DOHH2 (cell line): ENCODE measurements at regions not wholly inside any gene's neighbourhood (a gene's known extent, or its start where the extent isn't known, plus 50 kb on each side); places are given as distances from the start of the nearest gene placed in this dataset.

ENCODE experiments used
- EZH2phosphoT487 ChIP-seq: fragments of 200-600 bp; sonication (generic); IDR thresholded peaks from 2 replicates; pipeline ENCODE4 v1.6.1; 2017; ENCODE audit warnings: borderline replicate concordance, mild to moderate bottlenecking, antibody characterized with exemption, low read length, moderate library complexity, mixed read lengths
- TF ChIP-seq, protein P1 (sequence below): fragments of 200-600 bp; sonication (generic); IDR thresholded peaks from one replicate; pipeline ENCODE4 v1.5.1; 2014; ENCODE audit warnings: antibody characterized with exemption, mild to moderate bottlenecking, low read depth, low read length; ENCODE audit not compliant: poor library complexity, severe bottlenecking

DNA sequence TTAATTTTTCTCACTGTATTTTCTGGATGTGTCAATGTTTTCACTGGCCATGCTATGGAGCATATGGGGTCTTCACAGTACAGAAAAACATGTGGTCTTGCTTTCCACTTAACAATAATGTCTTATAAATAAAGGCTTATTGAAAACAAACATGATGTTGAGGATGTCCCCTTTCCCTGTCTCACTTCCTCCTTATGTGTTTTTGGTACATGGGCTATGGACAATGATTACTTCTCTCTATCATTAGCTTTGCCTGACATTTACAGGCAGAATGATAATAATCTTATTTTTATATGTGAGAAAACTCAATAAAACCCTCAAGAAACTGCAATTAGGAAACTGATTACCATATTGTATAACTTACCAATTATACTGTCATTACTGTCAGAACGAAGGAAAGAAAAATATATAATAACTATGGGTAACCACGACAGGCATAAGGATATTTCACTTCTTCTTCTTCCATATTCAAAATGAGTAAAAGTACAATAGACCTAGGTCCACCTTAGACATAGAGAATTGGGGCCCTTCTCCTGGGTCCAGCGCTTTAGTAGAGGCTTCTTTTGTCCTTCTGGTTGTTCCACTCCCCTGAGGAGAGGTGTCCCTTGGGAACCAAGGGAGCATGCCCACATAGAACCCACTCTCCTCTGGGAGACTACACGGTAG, 375.0 kb downstream of the MAN2A1 start:
- TF ChIP-seq, protein P1, sequence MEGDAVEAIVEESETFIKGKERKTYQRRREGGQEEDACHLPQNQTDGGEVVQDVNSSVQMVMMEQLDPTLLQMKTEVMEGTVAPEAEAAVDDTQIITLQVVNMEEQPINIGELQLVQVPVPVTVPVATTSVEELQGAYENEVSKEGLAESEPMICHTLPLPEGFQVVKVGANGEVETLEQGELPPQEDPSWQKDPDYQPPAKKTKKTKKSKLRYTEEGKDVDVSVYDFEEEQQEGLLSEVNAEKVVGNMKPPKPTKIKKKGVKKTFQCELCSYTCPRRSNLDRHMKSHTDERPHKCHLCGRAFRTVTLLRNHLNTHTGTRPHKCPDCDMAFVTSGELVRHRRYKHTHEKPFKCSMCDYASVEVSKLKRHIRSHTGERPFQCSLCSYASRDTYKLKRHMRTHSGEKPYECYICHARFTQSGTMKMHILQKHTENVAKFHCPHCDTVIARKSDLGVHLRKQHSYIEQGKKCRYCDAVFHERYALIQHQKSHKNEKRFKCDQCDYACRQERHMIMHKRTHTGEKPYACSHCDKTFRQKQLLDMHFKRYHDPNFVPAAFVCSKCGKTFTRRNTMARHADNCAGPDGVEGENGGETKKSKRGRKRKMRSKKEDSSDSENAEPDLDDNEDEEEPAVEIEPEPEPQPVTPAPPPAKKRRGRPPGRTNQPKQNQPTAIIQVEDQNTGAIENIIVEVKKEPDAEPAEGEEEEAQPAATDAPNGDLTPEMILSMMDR, result no peak
- no peak for TF ChIP-seq EZH2phosphoT487
